ENCODE measurements at regions not wholly inside any gene's neighbourhood (a gene's known extent, or its start where the extent isn't known, plus 50 kb on each side); places are given as distances from the start of the nearest gene placed in this dataset.

GRCh38 chr5:54651482-54652076, 134.0 kb downstream of the SNX18 start:
- TF ChIP-seq POLR2A (IDR thresholded peaks at IDR 0.05), result no peak
- no peak for TF ChIP-seq CTCF (IDR thresholded peaks at IDR 0.05)
- peak in 1 of 3 donors; percentile 31 for TF ChIP-seq POLR2AphosphoS5 (IDR thresholded peaks at IDR 0.05)

Measured in suprapubic skin (tissue), 4 donors.